NCI-H146 treated with DMSO at 0.1 percent for 48 hours (cell line): ENCODE measurements at regions not wholly inside any gene's neighbourhood (a gene's known extent, or its start where the extent isn't known, plus 50 kb on each side); places are given as distances from the start of the nearest gene placed in this dataset.

Experiments
- DNase-seq: peaks from one replicate; lab custom pipeline; 2025; ENCODE audit not compliant: unreplicated experiment; lab: John Stamatoyannopoulos, UW

DNA sequence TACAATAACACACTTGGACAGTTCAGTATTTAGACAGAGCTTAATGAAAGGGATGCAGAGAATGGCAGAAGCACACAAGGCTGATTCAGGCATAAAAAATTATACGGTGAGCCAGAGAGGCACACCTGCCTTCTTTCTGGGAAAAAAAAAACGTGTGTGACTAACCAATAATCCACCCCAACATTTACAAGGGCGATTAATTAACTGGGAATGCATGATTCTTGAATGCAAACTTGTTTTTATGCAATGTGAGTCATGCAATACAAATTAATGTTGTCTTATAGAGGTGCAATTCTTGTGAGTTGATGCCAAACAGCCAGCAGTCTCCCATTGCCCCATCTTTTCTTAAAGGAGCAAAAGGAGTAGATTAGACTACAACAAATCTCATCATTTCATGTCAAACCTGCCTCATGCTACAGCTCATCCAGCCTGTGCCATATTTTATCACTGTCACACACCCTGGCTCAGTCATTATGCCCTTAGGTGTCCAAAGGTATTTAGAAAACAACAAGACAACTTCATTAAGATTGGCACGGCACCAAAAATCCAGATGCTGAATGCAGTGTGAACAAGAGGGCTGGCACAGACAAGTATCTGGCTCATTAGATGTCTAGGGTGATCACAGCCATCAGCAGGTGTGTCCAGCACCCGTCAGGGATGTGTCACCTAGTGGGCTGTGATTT, 721.1 kb downstream of the EFNB2 start:
- DNase-seq, result no peak

DNA sequence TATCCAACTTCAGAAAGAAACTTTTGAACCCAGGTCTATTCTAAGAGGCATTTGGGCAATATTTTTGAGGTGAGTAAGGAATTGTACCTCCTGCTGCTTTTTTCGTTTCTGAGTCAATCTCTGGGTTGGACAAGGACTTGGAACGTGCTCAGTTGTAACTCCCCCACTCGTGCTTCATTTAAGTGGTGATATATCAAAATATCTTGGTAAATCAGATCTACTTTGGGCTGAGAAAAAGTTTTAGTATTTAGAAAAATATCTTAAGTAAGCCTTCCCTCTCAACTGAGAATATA, 728.9 kb downstream of the EFNB2 start:
- no peak for DNase-seq

DNA sequence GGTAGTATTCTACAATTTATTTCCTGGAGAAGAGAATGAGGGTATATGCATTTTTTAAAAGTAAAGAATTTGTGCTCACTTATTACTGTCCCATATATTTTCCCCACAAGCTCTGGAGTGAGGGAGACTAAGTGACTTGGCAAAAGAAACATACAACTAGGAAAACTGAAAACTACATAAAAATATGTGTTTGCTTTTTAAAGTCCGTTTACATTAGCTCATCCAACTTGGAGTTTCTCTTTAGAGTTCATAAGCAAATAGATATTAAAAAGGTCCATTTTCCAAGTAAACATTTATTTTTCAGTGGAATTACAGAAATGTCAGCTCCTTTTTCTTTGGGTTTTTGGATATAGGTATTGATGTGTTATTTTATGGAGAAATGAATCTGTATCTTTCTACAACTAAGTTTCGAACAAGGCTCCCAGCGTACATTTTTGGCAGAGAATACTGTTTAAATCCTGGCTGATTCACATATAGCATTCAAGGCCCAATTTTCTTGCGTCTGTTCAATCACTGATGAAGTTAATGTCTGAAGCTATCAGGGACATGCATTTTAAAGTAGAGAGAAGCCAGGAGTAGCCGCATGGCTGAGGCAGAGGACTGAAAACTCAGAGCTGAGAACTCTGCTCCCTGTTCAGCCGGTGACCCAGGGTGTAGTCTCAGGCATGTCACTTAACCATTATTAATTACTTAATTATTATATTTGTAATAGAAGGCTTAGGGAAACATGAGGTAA, 729.4 kb downstream of the EFNB2 start:
- DNase-seq, result no peak

DNA sequence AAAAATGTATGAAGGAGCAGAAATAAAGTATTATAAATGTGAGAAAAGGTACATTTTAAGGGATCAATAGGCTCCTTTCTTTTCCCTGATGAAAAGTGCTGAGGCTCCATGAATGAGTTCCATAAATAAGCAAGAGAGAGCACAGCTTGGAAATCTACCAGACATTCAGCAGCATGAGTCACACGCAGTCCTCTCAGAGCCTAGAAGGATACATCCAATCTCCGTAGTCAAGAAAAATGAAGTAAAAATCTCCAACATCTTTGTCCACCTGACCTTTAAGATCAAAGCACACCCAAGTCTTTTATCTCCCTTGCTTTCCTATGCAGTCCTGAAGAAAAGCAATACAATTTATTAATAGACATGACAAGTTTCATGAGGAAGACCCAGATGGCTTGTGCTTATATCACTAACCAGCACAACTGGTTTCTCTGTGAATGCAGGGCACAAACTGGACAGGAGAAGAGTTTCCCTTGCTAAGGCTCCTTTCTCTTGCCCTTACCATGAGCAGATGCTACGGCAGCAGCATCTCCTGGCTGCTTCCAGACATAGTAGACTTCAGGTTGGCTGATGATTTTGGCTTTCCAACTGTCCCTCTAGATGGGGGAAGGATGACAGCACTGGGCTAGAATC, 730.8 kb downstream of the EFNB2 start:
- DNase-seq, result no peak

DNA sequence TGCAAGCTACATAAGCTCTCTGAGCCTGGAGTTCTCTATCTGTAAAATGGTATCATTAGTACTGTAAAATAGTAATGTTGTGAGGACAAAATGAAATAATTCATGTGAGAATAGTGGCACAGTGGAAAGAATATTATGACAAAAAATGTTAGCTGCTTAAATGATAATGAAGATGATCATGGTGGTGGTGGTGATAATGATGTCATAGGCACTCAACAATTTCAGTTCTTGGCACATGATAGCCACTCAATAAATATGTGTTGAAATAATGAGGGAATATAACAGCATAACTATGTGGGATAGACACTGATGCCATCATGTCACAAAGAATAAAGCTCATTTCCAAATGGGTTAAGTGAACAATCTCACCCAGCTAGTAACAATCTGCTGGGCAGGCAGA, 736.3 kb downstream of the EFNB2 start:
- no peak for DNase-seq

DNA sequence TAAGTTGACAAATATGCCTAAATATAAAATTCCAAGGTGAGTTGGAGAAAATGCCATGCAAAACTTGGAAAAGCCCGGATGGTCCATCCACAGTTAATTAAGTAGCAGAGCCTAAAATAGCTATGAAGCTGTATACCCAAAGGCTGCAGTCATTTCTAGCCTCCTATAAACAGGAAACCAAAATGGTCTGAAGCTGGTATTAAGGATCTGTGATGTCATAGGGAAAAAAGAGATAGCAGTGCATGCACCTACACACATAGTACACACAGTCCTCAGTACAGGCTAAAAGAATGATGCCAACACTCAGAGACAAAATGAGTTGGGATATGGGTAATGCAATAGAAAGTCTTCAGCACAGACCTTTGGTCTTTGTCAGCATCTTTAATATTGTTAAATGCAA, 736.9 kb downstream of the EFNB2 start:
- DNase-seq, result no peak

DNA sequence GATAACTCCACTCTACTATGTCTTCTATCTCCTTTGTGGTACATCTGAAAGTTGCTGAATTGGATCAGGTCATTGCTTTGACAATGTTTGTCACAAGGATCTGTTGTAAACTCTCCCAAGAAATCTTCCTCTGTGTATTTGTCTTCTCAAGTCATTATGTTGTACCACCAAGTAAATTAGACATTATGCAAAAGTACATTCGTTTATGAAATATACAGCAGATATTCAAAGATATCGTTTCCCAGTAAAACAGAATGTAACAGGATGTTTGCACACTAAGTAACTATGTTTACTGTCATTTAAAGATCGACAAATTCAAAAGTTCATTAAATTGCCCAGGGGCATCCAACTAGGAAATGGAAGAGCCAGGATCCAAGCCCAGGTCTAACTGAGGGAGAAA, 739.4 kb downstream of the EFNB2 start:
- no peak for DNase-seq

DNA sequence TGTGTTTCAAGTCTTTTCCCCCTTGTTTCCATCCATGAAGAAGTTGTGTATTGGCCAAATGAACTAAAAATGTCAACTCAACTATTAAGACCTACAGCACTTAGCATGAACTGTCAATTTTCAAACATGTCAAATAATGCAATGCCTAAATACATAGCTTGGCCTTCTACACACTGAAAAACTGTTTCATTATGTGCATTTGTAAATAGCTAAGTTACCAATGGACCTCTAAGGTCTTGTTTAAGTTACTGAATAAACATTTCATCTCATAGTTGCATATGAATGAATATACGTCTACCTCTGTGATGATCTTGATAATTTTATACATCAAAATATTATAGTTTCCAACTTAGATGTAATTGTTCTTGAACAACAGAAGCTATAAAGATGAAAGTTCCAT, 744.5 kb downstream of the EFNB2 start:
- DNase-seq, result no peak

DNA sequence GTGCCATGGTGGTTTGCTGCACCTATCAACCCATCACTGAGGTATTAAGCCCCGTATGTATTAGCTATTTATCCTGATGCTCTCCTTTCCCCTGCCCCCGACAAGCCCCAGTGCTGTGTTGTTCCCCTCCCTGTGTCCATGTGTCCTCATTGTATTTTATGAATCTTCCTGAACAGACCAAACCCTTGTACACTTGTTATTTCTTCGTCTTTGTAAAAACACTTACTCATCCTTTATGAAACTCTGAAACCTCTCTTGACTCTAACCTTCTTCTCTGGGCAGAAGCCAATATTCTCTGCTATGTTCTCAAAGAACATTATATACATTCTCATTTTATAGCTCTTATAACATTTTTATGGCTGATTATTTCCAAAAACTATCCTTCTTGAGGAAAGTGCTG, 746.9 kb downstream of the EFNB2 start:
- no peak for DNase-seq

DNA sequence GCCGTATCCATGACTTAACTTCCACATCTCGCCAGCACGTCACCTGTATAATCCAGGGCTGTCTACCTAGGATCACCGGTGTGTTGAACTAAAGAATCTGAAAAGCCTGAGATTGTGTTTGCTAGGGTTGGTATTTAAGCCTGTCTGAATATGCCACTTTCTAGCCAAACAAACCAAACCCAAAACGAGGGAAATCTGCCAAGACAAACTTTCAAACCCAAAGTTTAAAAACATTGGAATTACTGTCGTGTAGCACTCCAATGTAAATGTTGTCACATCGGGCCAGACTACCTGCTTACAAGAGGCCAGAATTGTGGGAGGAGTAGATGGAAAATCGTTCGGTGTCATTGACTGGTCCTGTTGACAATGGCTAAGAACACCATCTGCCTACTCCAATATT, 747.8 kb downstream of the EFNB2 start:
- no peak for DNase-seq

DNA sequence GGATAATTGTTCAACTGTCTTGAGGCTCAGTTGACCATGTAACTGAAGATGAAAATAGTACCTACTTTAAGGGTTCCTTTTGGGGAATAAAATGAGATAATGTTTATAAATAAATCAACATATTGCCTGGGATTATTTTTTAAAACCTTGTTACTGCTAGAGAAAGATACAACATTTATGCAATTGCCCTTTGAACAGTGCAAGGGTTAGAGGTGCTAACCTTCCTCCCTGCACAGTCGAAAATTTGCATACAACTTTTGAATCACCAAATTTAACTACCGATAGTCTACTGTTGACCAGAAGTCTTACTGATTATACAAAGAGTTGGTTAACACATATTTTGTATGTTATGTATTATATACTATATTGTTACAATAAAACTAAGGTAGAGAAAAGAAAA, 750.0 kb downstream of the EFNB2 start:
- DNase-seq, result no peak

DNA sequence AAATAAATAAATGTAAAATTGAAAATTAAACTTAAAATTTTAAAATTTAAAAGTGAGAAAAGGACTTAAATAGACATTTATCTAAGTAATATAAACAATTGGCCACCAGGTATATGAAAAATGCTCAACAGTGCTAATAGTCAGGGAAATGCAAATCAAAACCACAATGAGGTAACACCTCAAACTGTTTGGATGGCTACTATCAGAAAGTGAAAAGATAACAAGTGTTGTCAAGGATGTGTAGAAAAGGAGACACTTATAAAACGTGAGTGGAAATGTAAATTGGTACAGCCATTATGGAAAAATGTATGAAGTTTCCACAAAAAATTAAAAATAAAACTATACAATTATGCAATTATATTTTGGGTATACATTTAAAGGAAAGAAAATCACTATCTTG, 752.2 kb downstream of the EFNB2 start:
- DNase-seq, result no peak

DNA sequence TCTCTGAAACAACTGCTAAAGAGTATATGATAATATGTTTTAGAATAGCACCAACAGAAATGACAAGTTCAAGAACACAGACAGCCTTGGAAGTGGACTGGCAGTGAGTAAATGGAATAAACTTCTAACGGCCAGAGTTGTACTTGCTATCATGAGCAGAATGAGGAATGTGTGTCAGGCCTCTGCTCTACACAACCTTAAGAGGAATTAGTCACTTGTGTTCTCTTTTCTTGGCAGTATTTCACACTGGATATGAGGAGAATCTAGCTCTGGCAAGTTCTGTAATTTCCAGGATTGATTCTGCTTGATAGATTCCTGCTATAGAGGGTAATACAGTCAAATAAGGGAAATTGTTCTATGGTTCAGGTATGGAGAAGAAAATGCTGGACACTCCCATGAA, 757.3 kb downstream of the EFNB2 start:
- DNase-seq, result no peak

DNA sequence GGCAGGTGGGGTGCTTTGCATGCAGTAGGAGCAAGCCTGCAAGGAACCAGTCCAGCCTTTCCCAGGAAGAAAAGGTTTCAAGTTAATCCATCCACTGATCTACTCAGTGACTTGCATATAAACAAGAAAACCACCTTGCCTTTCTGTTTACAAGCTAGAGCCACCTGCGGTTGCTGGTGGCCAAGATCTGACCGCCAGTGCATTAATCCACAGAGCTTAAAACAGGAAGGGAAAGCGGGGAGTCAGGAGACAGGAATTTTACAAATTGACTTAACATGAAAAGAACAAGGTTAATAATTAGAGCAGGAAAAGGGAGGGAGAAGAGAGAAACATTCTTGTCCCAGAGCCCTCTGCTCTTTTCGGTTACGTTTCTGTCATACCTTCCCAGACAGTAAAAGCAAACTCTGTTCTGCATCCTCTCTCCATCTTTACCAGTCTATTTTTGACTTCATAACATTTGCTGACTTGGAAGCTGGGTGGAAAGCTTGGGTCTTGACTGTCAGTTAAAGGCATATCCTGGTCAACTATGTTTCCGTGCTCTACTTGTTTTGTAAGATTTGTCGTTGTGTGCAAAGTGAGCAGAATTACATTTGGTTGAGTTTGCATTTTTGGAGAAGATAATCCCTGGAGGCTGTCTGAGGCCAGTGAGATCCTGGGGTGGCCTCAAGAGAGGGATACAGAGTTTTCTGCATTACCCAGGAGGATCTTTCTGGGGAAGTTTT, 760.6 kb downstream of the EFNB2 start:
- no peak for DNase-seq

DNA sequence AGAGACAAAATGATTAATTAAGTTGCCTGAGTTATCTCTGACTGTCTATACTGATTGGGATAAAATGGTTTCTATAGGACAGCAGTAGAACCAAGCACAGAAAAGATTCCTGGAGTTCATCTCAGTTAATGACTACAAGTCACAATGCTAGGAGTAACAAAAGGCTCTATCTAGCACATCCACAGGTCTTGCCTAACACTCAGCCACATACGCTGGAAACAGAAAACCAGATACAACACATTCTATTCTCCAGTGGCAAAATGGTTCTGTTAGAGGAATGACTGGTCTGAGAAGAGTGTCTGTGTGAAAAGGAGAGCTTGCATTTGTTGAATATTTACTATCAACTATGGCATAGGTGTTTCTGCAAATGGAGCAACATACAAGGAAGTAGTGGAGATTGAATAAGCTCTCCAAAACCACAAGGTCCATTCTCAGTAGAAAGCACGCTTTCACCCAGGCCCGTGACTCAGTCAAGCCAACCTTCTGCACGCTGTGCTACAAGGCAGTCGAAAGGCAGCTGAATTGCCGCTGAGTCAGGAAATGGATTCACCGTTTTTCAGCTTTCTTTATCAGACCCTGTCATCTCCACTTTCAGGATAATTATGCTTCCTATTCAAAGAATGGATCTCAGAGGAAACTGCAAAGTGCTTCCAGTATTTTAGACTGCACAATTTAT, 761.5 kb downstream of the EFNB2 start:
- DNase-seq, result no peak

DNA sequence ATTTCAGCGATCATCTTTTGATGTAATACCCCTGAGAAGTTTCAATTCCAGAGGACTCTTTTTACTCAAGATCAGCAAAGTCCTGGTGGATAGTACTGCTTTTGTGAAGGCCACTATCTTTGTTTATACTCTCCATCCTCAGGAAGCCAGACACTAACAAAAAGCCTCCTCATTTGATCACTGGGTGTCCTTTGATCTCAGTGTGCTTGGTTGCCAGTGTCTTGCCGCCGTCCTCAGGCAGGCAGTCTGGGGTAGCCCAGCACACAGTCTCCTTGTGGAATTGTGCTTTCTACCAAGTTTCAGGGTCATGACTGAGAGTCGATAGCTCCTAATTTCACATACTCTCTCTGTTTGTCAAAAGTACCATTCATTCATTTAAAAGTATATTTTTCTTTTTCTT, 762.2 kb downstream of the EFNB2 start:
- no peak for DNase-seq

DNA sequence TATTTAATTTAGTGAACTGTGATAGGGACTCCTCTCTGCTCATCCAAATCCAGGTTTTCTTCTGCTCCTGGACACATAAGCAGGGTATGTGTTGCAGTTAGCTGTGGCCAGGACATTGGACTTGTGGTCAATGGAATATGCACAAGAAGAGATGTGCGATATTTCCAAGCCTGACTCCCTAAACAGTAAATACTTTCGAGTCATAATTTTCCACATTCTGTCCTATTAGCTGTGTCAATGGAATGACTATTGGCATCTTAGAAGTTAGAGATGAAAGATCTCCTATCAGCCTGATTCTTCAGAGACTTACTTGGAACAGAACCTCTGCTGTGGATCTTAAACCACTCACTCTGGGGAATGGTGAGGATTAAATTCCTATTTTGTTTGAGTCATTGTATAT, 771.0 kb downstream of the EFNB2 start:
- DNase-seq, result no peak

DNA sequence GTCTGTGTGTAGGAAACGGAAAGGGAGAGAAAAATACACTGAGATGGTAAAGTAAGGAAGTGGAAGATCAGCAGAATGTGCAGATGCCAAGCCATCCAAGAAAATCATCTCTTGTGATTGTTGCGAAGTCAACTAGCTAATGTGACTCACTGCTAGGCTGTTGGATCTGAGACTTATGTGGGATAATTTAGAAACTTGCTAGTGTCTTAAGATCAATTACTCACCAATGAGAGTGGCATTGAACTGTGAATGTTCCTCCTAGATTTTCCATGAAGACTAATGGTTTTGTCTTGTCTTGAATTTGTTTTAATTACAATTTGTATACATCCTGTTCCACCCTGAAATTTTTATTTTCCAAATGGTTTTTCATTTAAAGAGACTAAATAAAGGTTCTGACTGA, 771.6 kb downstream of the EFNB2 start:
- no peak for DNase-seq

DNA sequence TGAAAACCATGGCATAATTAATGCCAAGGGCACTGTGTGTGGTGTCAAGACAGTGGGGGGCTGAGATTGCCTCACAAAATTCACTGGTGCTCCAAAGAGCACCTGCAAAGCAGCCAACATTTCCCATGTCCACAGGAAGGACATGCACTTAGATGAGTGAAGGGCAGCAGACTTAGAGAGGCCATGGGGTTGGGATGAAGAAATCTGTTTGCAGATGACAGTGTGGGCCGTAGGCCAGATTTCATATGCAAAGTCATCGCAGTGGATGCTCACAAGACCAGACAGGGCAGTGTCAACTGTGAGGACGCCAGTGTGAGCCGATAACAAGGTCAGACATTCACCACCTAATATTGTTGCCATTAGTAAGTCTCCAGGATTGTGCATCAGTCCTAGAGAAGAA, 773.4 kb downstream of the EFNB2 start:
- no peak for DNase-seq

DNA sequence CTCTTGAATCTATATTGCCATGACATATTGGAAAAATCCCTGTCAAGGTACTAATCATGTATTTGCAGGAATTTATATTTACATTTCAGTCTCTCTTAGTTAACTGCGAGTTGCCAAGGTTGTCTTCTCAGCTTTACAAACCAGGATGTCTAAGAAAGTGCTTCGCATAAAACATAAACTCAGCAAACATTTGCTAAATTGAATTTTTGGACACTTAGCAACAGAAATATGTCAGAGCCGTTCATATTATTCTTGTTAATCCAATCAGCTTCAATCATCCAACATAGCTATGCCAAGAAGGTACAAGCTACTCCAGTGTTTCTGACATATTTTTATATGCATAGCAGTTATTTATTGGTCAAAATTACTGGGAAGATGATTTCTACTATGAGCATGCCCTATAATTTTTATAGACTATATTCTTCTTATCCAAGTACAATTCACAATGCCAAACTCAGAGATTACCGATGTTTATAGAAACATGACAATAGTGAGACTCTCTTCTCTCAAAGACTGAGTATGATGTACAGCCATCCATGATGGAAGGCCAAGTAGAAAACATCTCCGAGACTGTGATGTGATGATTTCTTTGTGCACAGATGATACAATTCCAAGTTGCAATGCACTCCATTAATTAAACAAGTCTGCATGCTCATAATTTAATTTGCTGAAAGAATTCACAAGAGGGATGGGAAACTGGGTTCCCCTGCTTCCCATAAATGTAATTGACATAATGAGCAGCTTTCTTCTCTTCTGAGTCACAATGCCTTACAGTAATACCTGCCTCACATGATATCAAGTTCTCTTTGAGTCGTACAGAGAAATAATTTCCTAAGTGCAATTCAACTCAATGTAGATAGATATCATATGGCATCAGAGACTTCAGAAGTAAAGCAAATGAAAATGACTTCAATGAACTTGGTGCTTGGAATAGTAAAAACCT, 776.3 kb downstream of the EFNB2 start:
- no peak for DNase-seq
